Activated naive CD8-positive, alpha-beta T cell treated with anti-CD3 and anti-CD28 coated beads, Interleukin-2, amount 10 ng/mL, durations not matched to agents 7 days and 5 days (primary cell): ENCODE measurements at regions not wholly inside any gene's neighbourhood (a gene's known extent, or its start where the extent isn't known, plus 50 kb on each side); places are given as distances from the start of the nearest gene placed in this dataset.
"Not testable (repeated sequence)": the region's sequence is repeated elsewhere in the genome, so short reads cannot be mapped to it uniquely, and the experiment has no call there.

Experiments
- ATAC-seq: fragments of 150-1000 bp; cut with Tn5 transposase; one replicate; pipeline ENCODE4 v1.10.0; 2021; ENCODE audit warnings: low read depth, moderate library complexity
- POLR2A ChIA-PET: fragments of 350-600 bp; sonication (Branson Sonifier 250); formaldehyde crosslinking; loops from one replicate; lab custom pipeline; 2021; ENCODE audit warnings: antibody characterized with exemption; lab: Charles Lee
- DNase-seq: peaks from one replicate; pipeline ENCODE4 v3.0.0; 2021
- H3K27ac Mint-ChIP-seq: one replicate; pipeline ENCODE4 v1.8.0; 2022; ENCODE audit warnings: mild to moderate bottlenecking, mixed read lengths
- H3K27me3 Mint-ChIP-seq: one replicate; pipeline ENCODE4 v1.8.0; 2022; ENCODE audit warnings: mild to moderate bottlenecking, moderate library complexity, mixed read lengths
- H3K36me3 Mint-ChIP-seq: one replicate; pipeline ENCODE4 v1.8.0; 2021; ENCODE audit warnings: mild to moderate bottlenecking, mixed read lengths
- H3K4me1 Mint-ChIP-seq: one replicate; pipeline ENCODE4 v1.8.0; 2021; ENCODE audit warnings: mixed read lengths
- H3K4me3 Mint-ChIP-seq: one replicate; pipeline ENCODE4 v1.8.0; 2022; ENCODE audit warnings: mild to moderate bottlenecking, moderate library complexity, mixed read lengths
- H3K9me3 Mint-ChIP-seq: one replicate; pipeline ENCODE4 v1.8.0; 2021; ENCODE audit warnings: mixed read lengths

GRCh38 chr12:70082997-70083676 lies 160.1 kb upstream of the CNOT2 start:
- no peak for ATAC-seq
- peaks cover 4% of the 10 kb centered on the region for H3K27me3 Mint-ChIP-seq
- H3K4me1 Mint-ChIP-seq: no peaks in the 10 kb centered on the region
- peaks cover 2% of the 10 kb centered on the region for H3K9me3 Mint-ChIP-seq
- no peak overlapping the region for H3K4me3 Mint-ChIP-seq
- POLR2A ChIA-PET: no interaction called here
- H3K36me3 Mint-ChIP-seq: no peaks in the 10 kb centered on the region
- DNase-seq: no peak
- no peak overlapping the region for H3K27ac Mint-ChIP-seq

DNA sequence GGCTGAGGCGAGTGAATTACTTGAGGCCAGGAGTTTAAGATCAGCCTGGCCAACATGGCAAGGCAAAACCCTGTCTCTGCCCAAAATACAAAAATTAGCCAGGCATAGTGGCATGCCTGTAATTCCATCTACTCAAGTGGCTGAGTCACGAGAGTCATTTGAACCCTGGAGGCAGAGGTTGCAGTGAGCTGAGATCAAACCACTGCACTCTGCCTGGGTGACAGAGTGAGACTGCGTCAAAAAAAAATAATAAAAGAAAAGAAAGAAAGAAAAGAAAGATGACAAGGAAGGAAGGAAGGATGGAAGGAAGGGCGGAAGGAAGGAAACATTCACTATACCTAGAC lies 159.6 kb upstream of the CNOT2 start:
- peaks cover 4% of the 10 kb centered on the region for H3K27me3 Mint-ChIP-seq
- no peak for ATAC-seq
- H3K27ac Mint-ChIP-seq: no peak overlapping the region
- no peak for DNase-seq
- peaks cover 2% of the 10 kb centered on the region for H3K9me3 Mint-ChIP-seq
- POLR2A ChIA-PET: no interaction called here
- no peaks in the 10 kb centered on the region for H3K36me3 Mint-ChIP-seq
- H3K4me1 Mint-ChIP-seq: no peaks in the 10 kb centered on the region
- no peak overlapping the region for H3K4me3 Mint-ChIP-seq

DNA sequence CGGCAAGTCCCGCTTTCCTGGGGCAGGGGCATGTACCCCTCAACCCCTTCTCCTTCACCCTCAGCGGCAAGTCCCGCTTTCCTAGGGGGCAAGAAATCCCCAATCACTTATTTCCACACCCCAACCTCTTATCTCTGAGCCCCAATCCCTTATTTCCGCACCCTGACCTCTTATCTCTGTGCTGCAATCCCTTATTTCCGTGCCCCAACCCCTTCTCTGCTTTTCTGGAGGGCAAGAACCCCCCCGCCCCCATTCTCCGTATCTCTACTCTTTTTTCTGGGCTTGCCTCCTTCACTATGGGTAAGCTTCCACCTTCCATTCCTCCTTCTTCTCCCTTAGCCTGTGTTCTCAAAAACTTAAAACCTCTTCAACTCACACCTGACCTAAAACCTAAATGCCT lies 156.9 kb upstream of the CNOT2 start:
- H3K4me3 Mint-ChIP-seq, DNase-seq, ATAC-seq, H3K27ac Mint-ChIP-seq, H3K36me3 Mint-ChIP-seq, H3K27me3 Mint-ChIP-seq, H3K4me1 Mint-ChIP-seq, H3K9me3 Mint-ChIP-seq, POLR2A ChIA-PET: not testable (repeated sequence)

GRCh38 chr12:70091021-70091521 lies 152.2 kb upstream of the CNOT2 start:
- Mint-ChIP-seq H3K27ac (no peak overlapping the region), H3K9me3 (no peaks in the 10 kb centered on the region), H3K4me3 (no peak overlapping the region), H3K27me3 (no peaks in the 10 kb centered on the region), H3K4me1 (no peaks in the 10 kb centered on the region), H3K36me3 (no peaks in the 10 kb centered on the region)
- DNase-seq: no peak
- ATAC-seq: no peak
- POLR2A ChIA-PET: no interaction called here

GRCh38 chr12:70094467-70094866 lies 148.8 kb upstream of the CNOT2 start:
- DNase-seq (no peak), ATAC-seq (no peak)
- no peaks in the 10 kb centered on the region for H3K36me3 Mint-ChIP-seq
- no peak overlapping the region for H3K4me3 Mint-ChIP-seq
- no peak overlapping the region for H3K27ac Mint-ChIP-seq
- no peaks in the 10 kb centered on the region for H3K4me1 Mint-ChIP-seq
- peaks cover 2% of the 10 kb centered on the region for H3K27me3 Mint-ChIP-seq
- POLR2A ChIA-PET: no interaction called here
- H3K9me3 Mint-ChIP-seq: no peaks in the 10 kb centered on the region

- no peak overlapping the region for H3K4me3 Mint-ChIP-seq
- ATAC-seq: no peak
- H3K4me1 Mint-ChIP-seq: no peaks in the 10 kb centered on the region
- DNase-seq: no peak
- peaks cover 5% of the 10 kb centered on the region for H3K27me3 Mint-ChIP-seq
- no peak overlapping the region for H3K27ac Mint-ChIP-seq
- H3K36me3 Mint-ChIP-seq: no peaks in the 10 kb centered on the region
- POLR2A ChIA-PET: no interaction called here
- no peaks in the 10 kb centered on the region for H3K9me3 Mint-ChIP-seq
These were observed 146.3 kb upstream of the CNOT2 start for GRCh38 chr12:70096759-70097410.

DNA sequence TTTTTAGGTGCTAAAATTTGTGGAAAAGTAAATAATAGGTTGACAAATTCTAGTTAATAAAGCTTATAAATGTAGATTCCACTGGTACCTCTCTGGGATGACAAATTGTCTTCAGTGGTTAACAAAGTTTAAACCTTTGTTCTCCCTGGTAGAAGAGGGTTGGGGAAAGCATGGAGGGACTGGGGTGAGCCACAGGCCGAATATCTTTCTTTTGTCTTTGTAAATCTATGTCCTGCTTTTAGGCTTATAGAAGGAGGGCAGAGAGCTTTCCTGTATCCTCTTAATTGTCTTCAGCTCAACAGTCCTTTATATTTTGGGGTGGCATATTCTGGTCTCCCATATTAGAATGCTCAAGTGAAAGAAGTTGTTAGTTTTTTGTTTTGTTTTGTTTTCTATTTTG lies 142.2 kb upstream of the CNOT2 start:
- POLR2A ChIA-PET: no interaction called here
- no peak for ATAC-seq
- H3K9me3 Mint-ChIP-seq: no peaks in the 10 kb centered on the region
- no peak overlapping the region for H3K27ac Mint-ChIP-seq
- no peak overlapping the region for H3K4me3 Mint-ChIP-seq
- no peak for DNase-seq
- H3K36me3 Mint-ChIP-seq: no peaks in the 10 kb centered on the region
- H3K27me3 Mint-ChIP-seq: peaks cover 5% of the 10 kb centered on the region
- no peaks in the 10 kb centered on the region for H3K4me1 Mint-ChIP-seq

DNA sequence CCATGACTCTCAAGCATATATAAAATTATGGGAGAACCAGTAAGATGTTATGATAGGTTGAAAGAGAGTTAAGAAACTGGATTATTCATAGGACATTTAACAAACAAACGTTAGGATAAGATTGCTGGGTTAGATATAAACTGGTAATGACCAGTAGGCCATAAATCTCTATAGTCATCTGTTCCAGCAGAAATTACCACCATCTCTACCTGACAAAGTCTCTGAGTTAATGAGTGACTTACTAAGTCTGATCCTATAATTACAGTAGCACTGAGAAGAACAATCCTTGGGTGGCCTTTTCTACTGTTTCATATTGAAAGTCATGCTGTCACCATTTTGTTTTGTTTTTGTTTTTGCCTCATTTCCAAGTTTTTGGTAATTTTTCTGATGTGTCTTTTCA lies 136.9 kb upstream of the CNOT2 start:
- Mint-ChIP-seq H3K4me1 (peaks cover 1% of the 10 kb centered on the region), H3K27me3 (no peaks in the 10 kb centered on the region), H3K36me3 (peaks cover 1% of the 10 kb centered on the region), H3K27ac (no peak overlapping the region), H3K9me3 (peaks cover 8% of the 10 kb centered on the region), H3K4me3 (no peak overlapping the region)
- POLR2A ChIA-PET: no interaction called here
- no peak for DNase-seq
- ATAC-seq: no peak

- ATAC-seq: no peak
- POLR2A ChIA-PET: no interaction called here
- H3K27me3 Mint-ChIP-seq: no peaks in the 10 kb centered on the region
- H3K36me3 Mint-ChIP-seq: peaks cover 1% of the 10 kb centered on the region
- H3K4me1 Mint-ChIP-seq: peaks cover 1% of the 10 kb centered on the region
- no peak overlapping the region for H3K27ac Mint-ChIP-seq
- DNase-seq: no peak
- H3K9me3 Mint-ChIP-seq: peaks cover 8% of the 10 kb centered on the region
- H3K4me3 Mint-ChIP-seq: no peak overlapping the region
These were observed 133.1 kb upstream of the CNOT2 start for GRCh38 chr12:70110085-70110484.

DNA sequence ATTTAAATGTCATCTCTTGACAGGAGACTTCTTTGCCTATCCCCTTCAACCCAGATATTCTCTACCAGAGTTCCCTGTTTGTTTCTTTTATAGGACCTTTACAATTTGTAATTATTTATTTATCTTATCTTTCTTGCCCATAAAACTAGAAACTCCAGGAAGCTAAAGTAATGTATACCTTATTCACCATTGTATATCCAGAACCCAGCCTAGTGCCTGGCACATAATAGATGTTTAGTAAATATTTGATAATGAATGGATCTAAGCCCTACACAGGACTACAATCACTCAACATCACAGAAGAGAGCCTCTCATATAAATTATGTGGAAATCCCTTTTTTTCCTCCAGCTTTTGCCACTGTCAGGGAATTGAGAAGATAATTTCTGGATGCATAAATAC lies 125.6 kb upstream of the CNOT2 start:
- POLR2A ChIA-PET: no interaction called here
- H3K4me3 Mint-ChIP-seq: no peak overlapping the region
- H3K4me1 Mint-ChIP-seq: no peaks in the 10 kb centered on the region
- H3K27me3 Mint-ChIP-seq: peaks cover 3% of the 10 kb centered on the region
- no peaks in the 10 kb centered on the region for H3K36me3 Mint-ChIP-seq
- peaks cover 2% of the 10 kb centered on the region for H3K9me3 Mint-ChIP-seq
- DNase-seq: no peak
- ATAC-seq: no peak
- H3K27ac Mint-ChIP-seq: no peak overlapping the region

DNA sequence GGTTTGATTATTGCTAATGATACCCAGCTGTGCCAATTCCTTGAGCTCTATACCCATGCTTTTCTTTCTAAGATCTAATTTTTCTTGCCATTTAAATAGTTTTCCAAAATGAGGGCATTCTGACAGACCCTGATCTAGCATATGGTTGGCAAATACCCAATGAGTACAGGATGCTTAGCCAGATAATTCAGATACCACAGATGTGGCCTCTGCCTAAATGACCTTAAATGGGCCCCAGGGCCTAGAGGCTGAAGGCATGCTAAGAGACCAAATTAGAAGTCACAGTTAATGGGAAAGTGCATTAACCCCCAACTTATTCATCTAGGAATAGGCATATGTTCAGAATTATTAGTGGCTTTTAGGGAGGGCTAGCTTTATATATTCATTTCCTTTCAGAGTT lies 122.3 kb upstream of the CNOT2 start:
- POLR2A ChIA-PET: no interaction called here
- no peaks in the 10 kb centered on the region for H3K4me1 Mint-ChIP-seq
- DNase-seq (no peak), ATAC-seq (no peak)
- H3K4me3 Mint-ChIP-seq: no peak overlapping the region
- H3K36me3 Mint-ChIP-seq: no peaks in the 10 kb centered on the region
- no peaks in the 10 kb centered on the region for H3K9me3 Mint-ChIP-seq
- H3K27ac Mint-ChIP-seq: no peak overlapping the region
- peaks cover 3% of the 10 kb centered on the region for H3K27me3 Mint-ChIP-seq

GRCh38 chr12:70121562-70121961 lies 121.7 kb upstream of the CNOT2 start:
- Mint-ChIP-seq H3K36me3 (no peaks in the 10 kb centered on the region), H3K4me1 (no peaks in the 10 kb centered on the region), H3K9me3 (no peaks in the 10 kb centered on the region), H3K27me3 (peaks cover 3% of the 10 kb centered on the region), H3K27ac (no peak overlapping the region), H3K4me3 (no peak overlapping the region)
- DNase-seq (no peak), ATAC-seq (no peak)
- POLR2A ChIA-PET: no interaction called here

GRCh38 chr12:70122804-70123203 lies 120.4 kb upstream of the CNOT2 start:
- peaks cover 3% of the 10 kb centered on the region for H3K27me3 Mint-ChIP-seq
- no peak overlapping the region for H3K27ac Mint-ChIP-seq
- no peaks in the 10 kb centered on the region for H3K9me3 Mint-ChIP-seq
- H3K4me3 Mint-ChIP-seq: no peak overlapping the region
- ATAC-seq (no peak), DNase-seq (no peak)
- H3K4me1 Mint-ChIP-seq: no peaks in the 10 kb centered on the region
- POLR2A ChIA-PET: no interaction called here
- no peaks in the 10 kb centered on the region for H3K36me3 Mint-ChIP-seq

DNA sequence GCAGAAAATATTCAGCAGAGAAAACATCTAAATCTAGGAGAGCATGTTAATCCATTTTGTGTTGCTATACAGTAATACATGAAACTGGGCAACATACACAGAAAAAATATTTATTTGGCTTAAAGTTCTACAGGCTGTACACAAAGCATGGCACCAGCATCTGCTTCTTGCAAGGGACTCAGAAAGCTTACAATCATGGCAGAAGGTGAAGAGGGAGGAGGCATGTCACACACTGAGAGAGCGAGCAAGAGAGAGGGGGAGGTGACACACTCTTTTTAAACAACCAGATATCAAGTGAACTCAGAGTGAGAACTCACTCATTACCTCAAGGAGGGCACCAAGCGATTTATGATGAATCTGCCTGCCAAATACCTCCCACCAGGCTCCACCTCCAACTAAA lies 94.2 kb upstream of the CNOT2 start:
- no peak for DNase-seq
- no peak for ATAC-seq
- POLR2A ChIA-PET: no interaction called here
- Mint-ChIP-seq H3K9me3 (peaks cover 2% of the 10 kb centered on the region), H3K4me3 (no peak overlapping the region), H3K36me3 (no peaks in the 10 kb centered on the region), H3K27ac (no peak overlapping the region), H3K4me1 (no peaks in the 10 kb centered on the region), H3K27me3 (peaks cover 3% of the 10 kb centered on the region)
